ENCODE measurements at regions not wholly inside any gene's neighbourhood (a gene's known extent, or its start where the extent isn't known, plus 50 kb on each side); places are given as distances from the start of the nearest gene placed in this dataset.

DNA sequence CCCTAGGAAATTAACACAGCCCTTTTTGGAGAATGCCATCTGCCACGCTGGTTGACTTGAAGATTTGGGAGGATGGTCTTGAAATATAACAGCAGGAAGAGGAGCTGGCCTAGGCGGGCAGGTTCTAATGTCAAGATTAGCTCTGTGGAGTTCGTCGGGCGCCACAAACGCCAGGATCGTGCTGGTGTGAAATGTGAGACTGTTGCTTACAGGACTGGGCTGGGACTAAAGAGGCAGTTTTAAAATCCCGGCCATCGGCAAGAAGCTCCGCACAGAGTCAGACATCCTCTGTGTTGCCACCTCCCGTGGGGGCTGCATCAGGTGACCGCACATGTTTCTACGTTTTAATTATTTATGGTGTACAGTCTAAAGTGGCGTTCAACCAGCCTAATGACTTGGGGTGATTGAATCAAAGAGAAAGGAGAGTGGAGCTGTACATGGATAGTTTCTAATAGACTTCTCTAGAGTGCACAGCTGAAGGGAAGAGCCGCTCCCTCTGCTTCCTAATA is 99.4 kb upstream of the BCL11A start:
- H3K18ac ChIP-seq (ENCODE audit: insufficient read length, low read depth, low read length): no peak overlapping the region
- no peak overlapping the region for H3K4ac ChIP-seq (ENCODE audit: low read depth, low read length)
- no peak overlapping the region for H3K27ac ChIP-seq (ENCODE audit: insufficient read length, low read depth, low read length)
- H4K91ac ChIP-seq (ENCODE audit: insufficient read length, low read depth, low read length): no peak overlapping the region
- no peaks in the 10 kb centered on the region for H3K79me1 ChIP-seq (ENCODE audit: insufficient read depth, low read depth, low read length, poor library complexity, severe bottlenecking)
- no peak overlapping the region for H2BK12ac ChIP-seq (ENCODE audit: insufficient read length, low read depth, low read length)
- no peak overlapping the region for H2BK5ac ChIP-seq (ENCODE audit: insufficient read length, low read length)
- no CpG with 5 or more reads among the region's 15 CpGs for WGBS (ENCODE audit: extremely low coverage, insufficient read length, low lambda C conversion rate)
- peaks cover 9% of the 10 kb centered on the region for H3K27me3 Mint-ChIP-seq (ENCODE audit: low read depth)
- H3K23me2 ChIP-seq (ENCODE audit: insufficient read length, low read depth, low read length, poor library complexity, severe bottlenecking): no peaks in the 10 kb centered on the region
- no peak overlapping the region for H3K4me3 Mint-ChIP-seq
- no peak overlapping the region for H2BK15ac ChIP-seq (ENCODE audit: low read depth, low read length)
- no peak overlapping the region for H2AFZ ChIP-seq (ENCODE audit: low read length)
- H2BK120ac ChIP-seq (ENCODE audit: low read depth, low read length, poor library complexity, severe bottlenecking): no peak overlapping the region
- no peak overlapping the region for H3K9ac ChIP-seq (ENCODE audit: extremely low read depth, insufficient read length, low read length)
- no peaks in the 10 kb centered on the region for H3K9me3 ChIP-seq (ENCODE audit: control insufficient read depth, low read depth, low read length)
- no peaks in the 10 kb centered on the region for H3K36me3 Mint-ChIP-seq (ENCODE audit: insufficient read depth in 1 of 3, low read depth in 3 of 3)
- no peak overlapping the region for H3T11ph ChIP-seq (ENCODE audit: low read length)
- H2BK20ac ChIP-seq (ENCODE audit: low read depth, low read length, poor library complexity, severe bottlenecking): no peak overlapping the region
- TF ChIP-seq, protein P1, sequence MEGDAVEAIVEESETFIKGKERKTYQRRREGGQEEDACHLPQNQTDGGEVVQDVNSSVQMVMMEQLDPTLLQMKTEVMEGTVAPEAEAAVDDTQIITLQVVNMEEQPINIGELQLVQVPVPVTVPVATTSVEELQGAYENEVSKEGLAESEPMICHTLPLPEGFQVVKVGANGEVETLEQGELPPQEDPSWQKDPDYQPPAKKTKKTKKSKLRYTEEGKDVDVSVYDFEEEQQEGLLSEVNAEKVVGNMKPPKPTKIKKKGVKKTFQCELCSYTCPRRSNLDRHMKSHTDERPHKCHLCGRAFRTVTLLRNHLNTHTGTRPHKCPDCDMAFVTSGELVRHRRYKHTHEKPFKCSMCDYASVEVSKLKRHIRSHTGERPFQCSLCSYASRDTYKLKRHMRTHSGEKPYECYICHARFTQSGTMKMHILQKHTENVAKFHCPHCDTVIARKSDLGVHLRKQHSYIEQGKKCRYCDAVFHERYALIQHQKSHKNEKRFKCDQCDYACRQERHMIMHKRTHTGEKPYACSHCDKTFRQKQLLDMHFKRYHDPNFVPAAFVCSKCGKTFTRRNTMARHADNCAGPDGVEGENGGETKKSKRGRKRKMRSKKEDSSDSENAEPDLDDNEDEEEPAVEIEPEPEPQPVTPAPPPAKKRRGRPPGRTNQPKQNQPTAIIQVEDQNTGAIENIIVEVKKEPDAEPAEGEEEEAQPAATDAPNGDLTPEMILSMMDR (conservative IDR thresholded peaks at IDR 0.05): no peak
- 0 out of 2 replicates have a peak, but pooled peaks cover 3% of the 10 kb centered on the region for H3K4me1 ChIP-seq (ENCODE audit: insufficient read depth, low read length)
- no peaks in the 10 kb centered on the region for H4K20me1 ChIP-seq (ENCODE audit: control insufficient read depth, insufficient read depth, insufficient read length)
- peaks cover 0 to 10% of the 10 kb centered on the region in 2 experiments; a peak in 2 of 4 replicates for H3K4me1 Mint-ChIP-seq
- no peaks in the 10 kb centered on the region for H3K27me3 ChIP-seq (ENCODE audit: insufficient read depth, low read length)
- no peak overlapping the region for H3K14ac ChIP-seq (ENCODE audit: insufficient read depth, low read length)
- H3K9me3 Mint-ChIP-seq: no peaks in the 10 kb centered on the region
- no peak overlapping the region for H4K5ac ChIP-seq (ENCODE audit: insufficient read length, low read depth, low read length)
- H3K23ac ChIP-seq (ENCODE audit: insufficient read length, low read depth, low read length): no peak overlapping the region
- no peak overlapping the region for H4K8ac ChIP-seq (replicated peaks; ENCODE audit: insufficient read length, low read depth, low read length)
- no peak overlapping the region for H2AK5ac ChIP-seq (ENCODE audit: insufficient read length, low read length)
- no peak overlapping the region for H3K27ac Mint-ChIP-seq
- no peak overlapping the region for H3K4me2 ChIP-seq (ENCODE audit: insufficient read depth, insufficient read length, low read length)
- no peak for DNase-seq
- H3K56ac ChIP-seq (ENCODE audit: insufficient read length, low read depth, low read length): no peak overlapping the region
- H3K79me2 ChIP-seq (ENCODE audit: insufficient read depth, low read length): no peaks in the 10 kb centered on the region

Data from H9 (cell line).